Hindlimb muscle (tissue), 1 donor: ENCODE measurements at regions not wholly inside any gene's neighbourhood (a gene's known extent, or its start where the extent isn't known, plus 50 kb on each side); places are given as distances from the start of the nearest gene placed in this dataset.

Experiments used
- DNase-seq: peaks from one replicate; pipeline ENCODE4 v3.0.0-alpha.2; 2013

DNA sequence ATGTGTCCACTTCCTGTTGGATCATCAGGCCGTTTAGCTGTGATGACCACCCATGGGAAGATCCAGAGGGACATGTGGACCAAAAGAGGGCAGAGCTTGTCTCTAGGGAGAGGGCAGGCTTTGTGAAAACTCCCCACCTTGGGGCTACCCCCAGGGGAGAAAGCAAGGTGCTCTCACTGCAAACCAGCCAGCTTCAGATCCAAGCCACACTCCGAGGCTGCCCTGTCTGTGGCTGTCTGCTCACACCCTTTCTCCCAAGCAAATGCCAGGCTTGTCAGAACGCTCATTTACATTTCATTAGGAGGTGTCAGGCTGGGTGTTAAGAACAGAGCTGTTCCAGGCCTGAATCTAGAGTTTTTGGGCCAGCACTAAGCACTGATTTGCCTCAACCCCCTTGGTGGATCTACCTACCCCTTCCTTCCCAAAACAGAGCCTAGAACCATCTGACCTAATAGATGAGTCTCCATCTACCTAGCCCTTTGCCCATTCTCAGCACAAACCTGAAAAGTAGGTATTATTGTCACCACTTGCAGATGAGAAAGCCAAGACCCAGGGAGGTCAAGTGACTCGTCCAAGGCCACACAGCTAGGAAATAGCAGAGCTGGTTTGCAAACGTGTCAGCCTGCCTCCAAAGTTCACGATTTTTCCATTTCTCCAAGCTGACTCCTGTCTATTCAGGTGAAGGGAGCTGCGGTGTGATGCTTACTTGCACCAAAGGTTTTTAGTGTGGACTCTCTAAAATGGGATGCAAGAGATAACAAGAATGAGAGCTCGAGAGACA lies 130.9 kb downstream of the EMX2 start:
- no peak for DNase-seq

DNA sequence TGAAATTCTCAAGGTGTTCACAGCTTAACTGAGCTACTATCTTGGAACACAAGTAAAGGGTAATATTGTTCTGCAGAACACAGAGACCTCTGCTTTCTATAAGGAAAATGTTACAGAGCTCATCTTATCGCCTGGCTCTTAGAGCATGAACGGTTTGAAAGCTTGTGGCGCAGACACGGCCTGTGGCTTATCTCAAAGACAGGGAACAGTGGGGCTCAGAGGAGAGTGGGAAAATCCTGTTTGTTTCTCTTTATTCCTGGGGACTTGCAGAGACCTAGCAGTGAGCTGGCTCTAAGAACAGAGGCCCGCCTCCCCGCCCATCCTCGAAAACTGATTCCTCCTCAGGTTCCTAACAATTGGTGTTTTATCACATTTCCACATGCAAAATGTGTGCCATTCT lies 131.7 kb downstream of the EMX2 start:
- DNase-seq: no peak

DNA sequence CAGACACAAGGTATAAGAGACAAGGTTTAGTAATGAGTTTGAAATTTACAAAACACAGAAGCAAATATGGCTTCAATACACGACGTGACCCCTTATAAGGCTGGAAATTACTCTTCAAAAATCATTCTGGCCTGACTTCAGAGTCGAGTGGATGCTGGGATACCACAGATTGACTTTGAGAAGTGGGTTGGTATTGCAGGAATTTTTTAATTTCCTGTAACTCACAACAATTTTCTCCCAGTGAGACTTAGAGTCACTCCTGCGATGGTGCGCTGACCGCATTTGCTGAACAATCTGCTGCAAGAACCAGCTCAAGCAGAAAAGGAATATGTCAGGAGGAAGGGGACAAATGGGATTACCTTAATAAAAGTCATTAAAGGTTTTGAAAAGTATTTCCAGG lies 132.1 kb downstream of the EMX2 start:
- DNase-seq: no peak

DNA sequence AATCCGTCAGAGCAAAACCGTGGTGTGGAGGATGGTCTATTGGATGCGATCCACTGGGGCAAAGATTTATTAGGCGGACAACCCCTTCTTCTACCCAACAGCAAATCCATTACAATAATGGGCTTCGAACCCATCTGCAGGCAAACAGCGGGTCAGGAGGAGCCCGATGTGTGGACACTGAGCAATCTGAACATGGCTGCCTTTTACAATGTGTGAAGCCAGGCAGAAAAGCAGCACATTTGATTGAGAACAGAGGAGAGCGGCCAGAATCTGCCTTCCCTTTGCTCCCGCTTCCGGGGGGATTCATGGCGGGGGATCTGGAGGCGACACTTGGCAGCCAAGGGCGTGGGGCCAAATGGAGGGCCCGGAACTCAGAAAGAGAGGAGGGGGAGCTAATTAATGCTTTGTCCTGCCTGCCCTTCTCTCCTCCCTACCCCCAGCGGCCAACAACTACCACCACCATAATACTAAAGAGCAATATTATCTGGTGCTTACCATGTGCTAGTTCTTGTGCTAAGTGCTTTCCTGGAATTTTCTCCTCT lies 133.0 kb downstream of the EMX2 start:
- no peak for DNase-seq

DNA sequence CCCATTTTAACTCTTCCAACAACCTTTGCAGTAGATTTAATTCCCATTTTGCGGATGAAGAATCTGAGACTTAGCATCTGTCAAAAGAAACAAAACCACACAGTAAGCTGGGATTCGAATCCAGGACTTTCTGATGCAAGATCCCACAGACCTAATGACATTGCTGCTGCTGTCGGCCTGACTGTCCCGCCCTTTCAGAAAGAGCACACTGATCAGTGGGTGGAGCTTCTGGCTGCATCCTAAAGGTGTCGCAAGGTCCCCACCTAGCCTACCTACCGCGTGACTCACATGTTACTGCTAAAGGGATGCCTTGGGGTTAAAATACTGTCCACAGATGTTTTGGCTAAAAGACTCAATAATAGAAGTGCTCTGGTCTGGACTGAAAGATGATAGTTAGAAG lies 134.7 kb downstream of the EMX2 start:
- no peak for DNase-seq

DNA sequence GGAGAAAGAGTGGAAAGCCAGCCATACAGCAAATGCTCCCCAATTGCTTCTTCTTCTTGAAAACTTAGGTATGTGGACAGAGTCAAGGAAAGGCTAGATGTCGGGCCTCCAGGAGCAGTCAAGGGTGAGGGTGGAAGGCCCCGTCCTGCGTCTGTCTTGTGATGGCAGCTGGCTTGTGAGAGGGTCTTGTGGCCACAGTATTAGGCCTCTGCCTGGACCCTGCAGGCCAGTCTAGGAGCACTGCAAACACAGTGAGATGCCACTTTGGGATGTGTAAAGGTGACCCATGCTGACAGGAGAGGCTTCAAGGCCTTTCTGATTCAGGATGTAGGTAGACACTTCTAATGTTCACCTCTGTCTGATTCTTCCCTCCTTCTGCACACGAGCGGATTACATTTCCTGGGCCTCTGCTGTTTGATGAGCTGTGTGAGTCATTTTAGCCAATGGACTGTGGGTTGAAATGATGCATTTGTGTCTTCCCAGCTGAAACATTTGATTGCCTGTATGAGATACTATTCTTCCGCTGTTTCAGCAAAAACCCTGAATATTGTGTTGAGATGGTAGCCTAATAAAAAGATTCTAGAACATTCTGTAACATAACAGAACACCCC lies 135.4 kb downstream of the EMX2 start:
- DNase-seq: no peak

DNA sequence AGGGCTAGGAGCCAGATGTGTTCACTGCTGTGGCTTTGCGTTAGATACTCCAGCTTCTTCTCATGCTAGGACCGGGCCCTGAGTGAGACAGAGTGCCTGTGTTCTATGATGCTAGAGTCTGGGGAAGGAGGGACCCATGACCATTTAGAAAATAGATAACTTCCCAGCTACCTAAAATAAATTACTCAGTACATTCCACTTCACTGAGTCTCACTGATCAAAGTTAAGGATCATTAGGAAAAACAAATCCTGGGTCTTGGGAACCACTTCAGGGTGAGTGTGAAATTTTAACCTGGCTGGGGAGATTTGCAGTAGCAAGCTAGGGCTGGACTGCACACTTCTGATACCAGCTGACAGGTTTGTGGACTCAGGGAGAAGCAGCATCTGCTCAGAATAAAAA lies 138.1 kb downstream of the EMX2 start:
- DNase-seq: no peak

DNA sequence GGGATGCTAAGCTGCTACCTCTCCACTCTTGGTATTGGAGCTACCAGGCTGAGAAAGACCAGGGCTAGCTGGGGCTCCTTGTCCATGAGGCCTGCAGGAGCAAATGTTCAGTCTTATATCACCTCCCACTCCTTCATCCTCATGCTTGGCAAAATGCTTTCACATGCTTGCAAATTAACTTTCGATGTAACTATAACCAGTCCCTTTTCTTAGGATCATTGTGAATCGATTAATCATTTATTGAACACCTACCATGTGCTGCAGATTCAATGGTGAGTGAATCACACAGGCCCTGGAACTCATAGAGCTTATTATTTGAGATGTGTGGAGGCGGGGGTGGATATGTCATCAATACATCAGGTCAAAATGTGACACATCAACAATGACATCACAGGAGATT lies 138.6 kb downstream of the EMX2 start:
- DNase-seq: no peak

DNA sequence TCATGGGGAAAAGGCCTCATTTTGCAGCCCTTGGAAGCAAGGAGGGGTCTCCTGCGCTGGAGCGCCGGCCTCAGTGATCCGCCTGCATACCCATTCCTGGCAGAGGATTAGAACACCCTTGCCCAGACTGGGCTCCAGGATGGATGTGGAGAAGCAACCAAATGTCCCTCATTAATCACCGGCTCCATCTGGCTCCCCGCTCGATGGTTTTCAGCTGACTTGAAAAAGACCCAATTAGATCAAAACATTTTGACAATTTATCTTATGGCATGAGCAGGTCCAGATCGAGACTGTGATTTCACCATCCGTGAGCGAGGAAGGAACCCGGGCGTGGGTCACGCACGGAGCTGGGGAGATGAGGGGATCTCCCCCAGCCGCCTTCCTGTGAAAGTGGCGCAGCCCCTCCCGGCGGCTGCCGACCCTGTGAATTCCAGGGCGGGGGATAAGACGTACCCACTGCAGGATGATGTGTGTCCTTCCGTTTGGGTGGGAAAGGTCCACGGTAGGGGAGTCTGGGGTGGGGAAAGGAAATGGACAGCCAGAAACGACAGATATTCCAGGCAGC lies 141.6 kb downstream of the EMX2 start:
- no peak for DNase-seq

DNA sequence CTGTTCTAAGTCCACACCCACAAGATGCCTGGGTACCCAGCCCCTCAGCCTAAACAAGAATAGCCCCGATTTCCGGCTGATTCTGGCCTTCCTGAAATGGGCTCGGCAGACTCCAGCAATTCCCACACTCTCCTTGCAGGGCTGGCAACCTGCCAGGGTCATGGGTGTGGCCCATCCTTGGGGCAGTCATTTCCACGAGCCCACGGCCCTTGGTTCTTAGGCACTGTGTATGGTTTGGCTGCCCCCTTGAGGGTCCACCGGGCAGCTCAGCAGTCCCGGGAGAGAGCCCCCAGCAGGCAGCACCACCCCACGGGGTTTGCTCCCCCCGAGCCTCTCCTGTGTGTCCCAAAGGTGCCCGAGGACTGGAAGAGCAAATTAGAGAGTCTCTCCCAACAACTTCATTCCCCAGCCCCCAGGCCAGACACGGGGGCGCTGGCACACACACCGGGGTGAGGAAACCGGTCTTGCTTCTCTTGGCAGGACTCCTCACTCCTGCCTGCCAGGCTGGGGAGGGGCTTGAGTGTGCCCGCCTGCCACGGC lies 142.2 kb downstream of the EMX2 start:
- no peak for DNase-seq

DNA sequence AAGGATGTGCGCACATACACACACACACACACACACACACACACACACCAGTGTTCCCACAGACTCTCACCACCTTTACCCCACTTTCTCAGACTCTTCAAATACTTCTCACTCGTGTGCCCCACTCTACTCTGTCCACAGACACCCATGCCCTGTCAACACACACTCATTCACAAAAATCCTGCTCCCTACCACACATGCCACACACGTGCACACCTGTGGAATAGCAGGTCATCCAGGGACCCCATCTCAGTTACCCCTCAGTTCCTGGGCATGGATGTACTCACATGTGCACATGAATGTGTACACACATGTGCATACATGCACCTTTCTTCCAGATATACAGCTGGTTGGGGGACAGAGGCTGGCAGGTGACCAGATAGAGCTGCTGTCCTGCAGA lies 142.9 kb downstream of the EMX2 start:
- no peak for DNase-seq

DNA sequence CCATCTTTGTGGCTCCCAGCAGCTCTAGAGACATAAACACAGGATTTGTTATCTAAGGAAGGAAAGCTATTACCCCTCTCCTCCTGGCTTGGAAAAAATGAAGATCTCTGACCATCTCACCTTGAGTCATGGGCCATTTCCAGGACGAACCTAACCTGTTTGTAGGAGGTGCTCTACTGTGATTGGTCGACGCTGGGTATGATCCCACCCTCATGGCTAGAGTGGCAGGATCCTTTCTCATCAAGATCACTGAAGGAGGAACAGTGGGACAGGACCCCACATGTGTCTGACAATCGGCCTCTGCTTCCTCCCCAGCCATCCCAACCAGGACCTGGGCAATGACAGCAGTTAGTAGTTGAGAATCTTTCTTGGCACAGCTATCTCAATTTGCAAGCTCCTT lies 144.1 kb downstream of the EMX2 start:
- no peak for DNase-seq

DNA sequence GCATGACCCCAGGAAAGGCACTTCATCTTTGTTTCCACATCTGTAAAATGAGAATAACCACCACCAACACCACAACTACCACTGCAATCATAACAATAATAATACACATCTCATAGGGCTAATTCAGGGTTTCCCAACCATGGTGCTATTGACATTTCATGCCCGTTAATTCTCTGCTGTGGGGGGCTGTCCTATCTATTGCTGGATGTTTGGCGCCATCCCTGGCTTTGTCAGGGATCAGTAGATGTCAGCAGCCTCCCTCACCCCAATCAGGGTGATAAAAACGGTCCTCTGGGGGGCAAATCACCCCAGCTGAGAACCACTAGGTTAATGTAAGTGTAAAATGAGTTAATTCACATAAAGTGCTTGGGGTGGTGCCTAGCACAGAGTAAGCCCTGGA lies 145.8 kb downstream of the EMX2 start:
- no peak for DNase-seq

DNA sequence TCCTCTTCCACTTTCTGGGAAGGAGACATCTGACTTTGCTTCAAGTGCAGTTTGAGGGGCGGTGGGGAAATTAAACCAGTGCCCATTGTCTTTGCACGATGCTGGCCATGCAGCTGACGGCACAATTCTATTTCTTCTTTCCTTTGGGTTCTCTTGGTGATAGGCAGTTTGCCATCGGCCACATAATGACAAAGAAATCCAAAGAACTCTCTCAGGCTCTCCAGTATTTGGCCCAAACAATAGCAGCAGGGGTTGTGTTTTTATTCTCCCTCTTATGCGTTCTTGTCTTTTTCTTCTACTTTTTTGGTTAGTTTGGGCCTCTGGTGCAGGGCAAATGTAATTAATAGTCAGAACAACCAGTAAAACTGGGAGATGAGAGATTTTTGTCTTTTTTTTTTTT lies 147.0 kb downstream of the EMX2 start:
- no peak for DNase-seq

DNA sequence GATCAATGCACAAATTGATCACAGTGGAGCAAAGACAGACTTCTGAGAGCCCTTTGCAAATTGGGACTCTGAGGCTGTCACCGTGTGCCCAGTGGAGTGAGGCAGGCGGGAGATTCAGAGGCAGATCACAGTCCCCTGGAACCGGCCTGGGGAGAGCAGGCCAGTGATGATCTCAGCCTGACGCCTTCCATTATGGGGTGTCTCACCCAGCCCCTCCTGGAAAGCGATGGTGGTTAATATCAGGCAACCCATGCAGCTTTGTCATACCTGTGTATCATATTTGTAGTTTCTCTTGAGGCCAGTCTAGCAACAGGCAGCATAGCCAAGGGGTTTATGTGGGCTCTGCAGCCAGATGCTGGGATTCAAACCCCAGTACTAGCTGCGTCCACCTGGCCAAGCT lies 147.8 kb downstream of the EMX2 start:
- DNase-seq: no peak

DNA sequence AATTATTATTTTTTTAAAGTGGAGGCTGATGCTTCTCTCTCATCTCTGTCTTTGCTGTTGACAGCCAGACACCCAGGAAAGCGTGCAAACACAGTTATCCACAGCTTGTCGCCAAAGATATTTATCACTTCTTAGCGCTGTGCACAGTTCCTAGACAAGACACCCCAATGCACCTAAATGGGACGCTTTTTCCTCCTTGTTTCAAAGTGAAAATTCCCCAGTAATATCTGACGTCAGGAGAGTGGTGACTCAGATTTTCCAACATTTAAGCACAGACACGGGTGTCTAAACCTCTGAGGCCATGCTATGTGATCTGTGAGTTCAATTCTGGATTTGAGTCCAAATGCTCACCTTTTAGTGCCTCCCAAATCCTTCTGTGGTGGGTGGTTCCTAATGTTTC lies 151.6 kb downstream of the EMX2 start:
- DNase-seq: no peak

DNA sequence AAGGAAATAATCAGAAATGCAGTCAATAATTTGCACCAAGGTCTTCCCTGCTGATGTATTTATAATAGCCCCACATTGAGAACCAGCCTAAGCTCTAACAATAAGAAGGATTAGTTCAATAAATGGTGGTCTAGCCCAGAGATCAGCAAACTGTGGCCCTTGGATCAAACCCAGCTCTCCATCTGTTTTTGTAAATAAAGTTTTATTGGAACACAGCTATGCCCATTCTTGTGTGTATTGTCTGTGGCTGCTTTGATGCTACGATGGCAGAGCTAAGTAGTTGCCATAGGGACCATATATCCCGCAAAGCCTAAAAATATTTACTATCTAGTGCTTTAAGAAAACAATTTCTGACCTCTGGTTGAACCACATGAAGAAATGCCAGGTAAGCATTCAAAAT lies 154.9 kb downstream of the EMX2 start:
- DNase-seq: no peak

DNA sequence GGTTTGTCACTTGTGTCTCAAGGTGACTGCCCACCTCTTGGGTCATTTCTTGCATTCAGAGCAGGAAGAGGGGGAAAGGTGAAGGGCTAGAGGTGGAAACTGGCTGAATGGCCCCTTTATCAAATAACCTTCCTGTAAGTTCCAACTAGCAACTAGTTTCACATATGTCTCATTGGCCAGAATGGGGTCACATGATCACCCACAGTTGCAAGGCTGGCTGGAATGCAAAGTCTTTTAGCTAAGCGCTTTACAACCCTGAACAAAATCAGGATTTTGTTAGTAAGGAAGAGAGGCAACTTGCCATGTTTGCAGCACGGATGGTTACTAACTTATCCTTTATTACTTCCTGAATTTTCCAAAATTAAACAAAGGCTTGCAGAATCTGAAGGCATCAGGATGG lies 156.3 kb downstream of the EMX2 start:
- DNase-seq: no peak

DNA sequence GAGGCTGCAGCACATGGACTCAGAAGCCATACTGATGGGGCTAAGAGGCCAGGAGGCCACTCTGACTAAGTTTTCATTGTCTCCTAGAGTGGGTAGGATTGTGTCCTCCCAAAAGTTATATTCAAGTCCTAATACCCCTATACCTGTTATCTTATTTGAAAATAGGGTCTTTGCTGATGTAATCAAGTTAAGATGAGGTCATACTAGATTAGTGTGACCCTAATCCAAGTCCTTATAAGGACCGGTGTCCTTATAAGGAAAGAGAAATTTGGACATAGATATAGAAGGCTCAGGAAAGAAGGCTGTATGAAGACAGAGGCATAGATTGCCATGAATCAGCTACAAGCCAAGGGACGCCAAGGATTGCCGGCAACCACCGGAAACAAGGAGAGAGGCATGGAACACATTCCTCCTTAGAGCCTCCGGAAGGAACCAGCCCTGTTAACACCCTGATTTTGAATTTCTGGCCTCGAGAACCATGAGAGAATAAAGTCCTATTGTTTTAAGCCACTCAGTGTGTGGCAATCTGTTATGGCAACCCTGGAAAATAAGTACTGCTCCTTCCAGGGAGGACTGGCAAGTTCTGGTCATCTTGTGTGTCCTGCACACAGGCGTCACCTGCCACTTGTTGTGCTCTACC lies 157.0 kb downstream of the EMX2 start:
- no peak for DNase-seq

DNA sequence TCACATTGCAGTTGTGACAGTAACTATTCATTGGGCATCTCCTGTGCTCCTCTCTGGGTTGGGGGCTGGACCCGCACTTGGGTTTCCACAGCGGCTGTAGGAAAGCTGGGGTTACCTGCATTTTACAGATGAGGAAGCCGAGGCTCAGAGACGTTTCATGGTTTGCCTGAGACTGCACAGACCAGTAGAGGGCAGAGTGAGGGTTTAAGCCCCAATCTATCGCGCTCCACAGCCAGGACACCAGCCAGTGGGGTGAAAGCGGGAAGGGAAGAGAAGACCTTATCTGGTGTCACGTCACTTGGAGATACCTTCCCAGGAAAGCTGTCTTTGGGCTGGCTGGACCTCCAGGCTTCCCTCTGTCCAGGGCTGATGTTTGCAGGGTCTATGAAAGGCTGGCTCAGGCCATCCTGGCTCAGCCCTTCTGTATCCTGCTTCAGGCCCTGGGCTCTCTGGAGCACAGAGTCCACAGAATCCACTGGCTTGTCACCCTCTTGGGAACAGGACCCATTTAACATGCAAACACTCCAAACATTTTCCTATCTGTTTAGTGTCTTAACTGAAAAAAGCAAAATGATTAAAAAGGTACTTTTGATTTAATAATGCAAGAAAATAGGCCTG lies 167.7 kb downstream of the EMX2 start:
- no peak for DNase-seq

DNA sequence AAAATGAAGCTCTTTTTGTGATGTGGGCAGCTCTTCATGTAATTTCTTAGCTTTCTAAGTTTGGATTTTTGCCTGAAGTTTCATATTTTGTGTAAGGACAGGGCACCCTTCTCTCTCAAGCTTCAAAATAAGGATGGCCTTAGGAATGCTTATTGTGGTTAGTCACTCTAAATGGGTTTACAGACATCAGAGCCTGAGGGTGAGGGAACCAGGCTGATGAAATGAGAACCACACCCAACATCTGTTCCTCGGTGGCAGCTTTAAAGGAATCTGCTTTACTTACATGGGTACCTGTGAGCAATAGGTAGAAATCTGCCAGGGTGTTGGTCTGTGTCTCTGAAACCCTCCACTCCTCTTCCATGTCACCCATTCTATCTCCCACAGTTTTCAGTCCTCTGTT lies 174.3 kb downstream of the EMX2 start:
- DNase-seq: no peak

DNA sequence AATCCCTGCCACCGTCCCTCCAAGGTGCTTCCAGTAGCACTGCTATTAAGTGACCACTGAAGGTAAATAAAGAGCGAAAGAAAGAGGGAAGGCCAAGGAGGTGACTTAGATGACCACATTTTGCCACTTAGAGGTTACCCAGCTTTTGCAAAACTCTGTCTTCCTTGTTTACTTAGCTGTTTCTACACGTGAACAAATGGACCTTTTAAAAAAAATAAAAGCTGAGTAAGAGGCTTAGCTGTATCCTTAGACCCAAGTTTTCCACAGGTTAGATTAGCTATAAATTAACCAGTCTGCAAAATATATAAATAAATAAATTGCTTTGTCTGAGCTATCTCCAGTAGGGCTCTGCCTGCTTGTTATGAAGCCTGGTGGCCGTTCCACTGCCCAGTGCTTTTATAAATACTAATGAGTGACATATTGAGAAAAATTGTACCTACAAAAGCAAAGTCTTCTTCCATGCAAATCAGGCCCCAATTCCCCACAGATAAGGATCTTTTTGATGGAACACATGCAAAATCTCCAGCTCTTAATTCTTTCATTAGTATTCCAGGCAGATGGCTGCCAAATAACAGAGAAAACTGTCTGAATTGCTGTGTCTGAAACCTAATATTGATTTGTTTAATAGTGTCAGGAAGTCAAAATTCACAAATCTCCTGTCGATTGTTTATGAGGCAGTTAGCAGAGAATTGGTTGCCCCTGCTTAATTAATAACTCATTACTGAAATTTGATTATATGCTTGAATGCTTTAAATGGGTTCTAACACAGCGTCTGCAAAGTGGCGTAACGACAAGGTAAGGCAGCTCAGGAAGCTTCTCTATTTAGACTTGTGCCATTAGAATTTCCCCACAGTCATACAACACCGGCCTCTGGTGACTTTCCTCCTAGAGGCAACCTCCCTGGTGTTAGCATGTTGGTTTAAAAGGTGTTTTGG lies 176.7 kb downstream of the EMX2 start:
- DNase-seq: no peak
